Liver (tissue), 8 donors: ENCODE measurements at regions not wholly inside any gene's neighbourhood (a gene's known extent, or its start where the extent isn't known, plus 50 kb on each side); places are given as distances from the start of the nearest gene placed in this dataset.

ENCODE experiments used
- DNase-seq: peaks from one replicate; pipeline ENCODE4 v3.0.0-alpha.2; 2017; ENCODE audit warnings: low spot score
- H3K27ac ChIP-seq, 2 donors: one replicate each; pipeline ENCODE4 v1.7.0; 2013; ENCODE audit warnings: inconsistent platforms in 2 of 2, low read length in 2 of 2, control low read depth in 1 of 2, low read depth in 1 of 2, mild to moderate bottlenecking in 1 of 2
- H3K27me3 ChIP-seq, 4 donors: one replicate each; pipeline versions ENCODE4 v1.6.1 to v1.7.0; 2013; ENCODE audit warnings: low read length in 3 of 4, inconsistent platforms in 1 of 4, mild to moderate bottlenecking in 1 of 4, moderate library complexity in 1 of 4; ENCODE audit not compliant: control insufficient read depth in 4 of 4, insufficient read depth in 4 of 4
- H3K36me3 ChIP-seq, 4 donors: one replicate each; pipeline versions ENCODE4 v1.6.1 to v1.7.0; 2013; ENCODE audit warnings: low read length in 3 of 4, mild to moderate bottlenecking in 3 of 4, low read depth in 1 of 4, moderate library complexity in 1 of 4; ENCODE audit not compliant: control insufficient read depth in 4 of 4, insufficient read depth in 3 of 4
- H3K4me1 ChIP-seq, 4 donors: one replicate each; pipeline versions ENCODE4 v1.6.1 to v1.7.0; 2013; ENCODE audit warnings: low read length in 3 of 4, mild to moderate bottlenecking in 3 of 4, moderate library complexity in 1 of 4; ENCODE audit not compliant: control insufficient read depth in 4 of 4, insufficient read depth in 4 of 4
- H3K4me3 ChIP-seq, 3 donors: one replicate each; pipeline versions ENCODE4 v1.6.1 to v1.7.0; 2013; ENCODE audit warnings: low read length in 3 of 3, control low read depth in 1 of 3, low read depth in 1 of 3, mild to moderate bottlenecking in 1 of 3
- H3K9ac ChIP-seq, 2 donors: one replicate each; pipeline ENCODE4 v1.7.0; 2013; ENCODE audit warnings: low read length in 2 of 2, mild to moderate bottlenecking in 2 of 2, moderate library complexity in 2 of 2, control low read depth in 1 of 2, low read depth in 1 of 2
- H3K9me3 ChIP-seq, 4 donors: one replicate each; pipeline versions ENCODE4 v1.6.1 to v1.7.0; 2013; ENCODE audit warnings: low read length in 3 of 4; ENCODE audit not compliant: control insufficient read depth in 4 of 4
- CTCF ChIP-seq: fragments of 150-350 bp; IDR thresholded peaks from 2 replicates; pipeline ENCODE4 v1.5.1; 2017; ENCODE audit warnings: improper control_type of control experiment, low read depth, low read length; ENCODE audit not compliant: missing input control
- EGR1 ChIP-seq, 2 donors: IDR thresholded peaks; 2 replicates each; pipeline ENCODE4 v1.6.1; 2016 to 2018; ENCODE audit warnings: antibody characterized with exemption in 2 of 2, low read depth in 2 of 2
- FOXA1 ChIP-seq: IDR thresholded peaks from 2 replicates; pipeline ENCODE4 v1.6.1; 2016; ENCODE audit warnings: antibody characterized with exemption
- FOXA2 ChIP-seq: IDR thresholded peaks from 2 replicates; pipeline ENCODE4 v1.6.1; 2016; ENCODE audit warnings: antibody characterized with exemption
- GABPA ChIP-seq, 2 donors: IDR thresholded peaks in 1 of 2; conservative IDR thresholded peaks in 1 of 2; 2 replicates each; pipeline ENCODE4 v1.6.1; 2016; ENCODE audit warnings: antibody characterized with exemption in 2 of 2, mild to moderate bottlenecking in 1 of 2, moderate library complexity in 1 of 2
- HNF4G ChIP-seq: IDR thresholded peaks from 2 replicates; pipeline ENCODE4 v1.6.1; 2016; ENCODE audit warnings: antibody characterized with exemption
- JUND ChIP-seq, 2 donors: IDR thresholded peaks; 2 replicates each; pipeline ENCODE4 v1.6.1; 2016; ENCODE audit warnings: antibody characterized with exemption in 2 of 2
- NR2F2 ChIP-seq: IDR thresholded peaks from 2 replicates; pipeline ENCODE4 v1.6.1; 2016; ENCODE audit warnings: antibody characterized with exemption
- REST ChIP-seq: IDR thresholded peaks from 2 replicates; pipeline ENCODE4 v1.6.1; 2016; ENCODE audit warnings: antibody characterized with exemption, mild to moderate bottlenecking
- RXRA ChIP-seq, 2 donors: IDR thresholded peaks; 2 replicates each; pipeline ENCODE4 v1.6.1; 2017 to 2018; ENCODE audit warnings: antibody characterized with exemption in 2 of 2, mild to moderate bottlenecking in 1 of 2
- SP1 ChIP-seq: IDR thresholded peaks from 2 replicates; pipeline ENCODE4 v1.6.1; 2018; ENCODE audit warnings: antibody characterized with exemption, mild to moderate bottlenecking
- TAF1 ChIP-seq: conservative IDR thresholded peaks from 2 replicates; pipeline ENCODE4 v1.6.1; 2016; ENCODE audit warnings: antibody characterized with exemption, mild to moderate bottlenecking
- YY1 ChIP-seq: IDR thresholded peaks from 2 replicates; pipeline ENCODE4 v1.6.1; 2016; ENCODE audit warnings: antibody characterized with exemption, mild to moderate bottlenecking
- ZBTB33 ChIP-seq: IDR thresholded peaks from 2 replicates; pipeline ENCODE4 v1.6.1; 2016; ENCODE audit warnings: antibody characterized with exemption
- WGBS: extraction: QIAGEN DNeasy Blood & Tissue Kit; methylation state at CpG from one replicate; pipeline ENCODE4 v1.1.7; 2013; 5-methylcytosine and 5-hydroxymethylcytosine counted together
- TF ChIP-seq, protein P1 (sequence below): IDR thresholded peaks from 2 replicates; pipeline ENCODE4 v1.6.1; 2016; ENCODE audit warnings: antibody characterized with exemption
- donor health status: healthy.
- donor health status: healthy.
- donor health status: healthy.
- donor health status: healthy.
- donor health status: healthy.

- no peak overlapping the region for H3K9ac ChIP-seq
- H3K9me3 ChIP-seq, result no peaks in the 10 kb centered on the region
- no peaks in the 10 kb centered on the region for H3K4me1 ChIP-seq
- no peak overlapping the region for H3K4me3 ChIP-seq
- no peaks in the 10 kb centered on the region for H3K27me3 ChIP-seq
- no peak for DNase-seq
- H3K36me3 ChIP-seq, result no peaks in the 10 kb centered on the region
- H3K27ac ChIP-seq, result no peak overlapping the region
- TF ChIP-seq, protein P1, sequence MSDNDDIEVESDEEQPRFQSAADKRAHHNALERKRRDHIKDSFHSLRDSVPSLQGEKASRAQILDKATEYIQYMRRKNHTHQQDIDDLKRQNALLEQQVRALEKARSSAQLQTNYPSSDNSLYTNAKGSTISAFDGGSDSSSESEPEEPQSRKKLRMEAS, result no peak
- TF ChIP-seq YY1 (no peak), EGR1 (IDR thresholded peaks at IDR 0.05; ENCODE audit: low read depth in 2 of 2) (no peak), ZBTB33 (no peak), REST (no peak), RXRA (IDR thresholded peaks at IDR 0.05) (no peak), FOXA1 (no peak), CTCF (no peak), JUND (IDR thresholded peaks at IDR 0.05) (no peak), HNF4G (no peak), FOXA2 (no peak)
- WGBS, result 58% methylated on average over 3 of the region's 3 CpGs
Observed at GRCh38 chr18:44090453-44090852, 590.2 kb upstream of the SETBP1 start.

- Histone ChIP-seq H3K9ac (no peak overlapping the region), H3K4me1 (no peaks in the 10 kb centered on the region), H3K9me3 (no peaks in the 10 kb centered on the region), H3K27me3 (no peaks in the 10 kb centered on the region), H3K36me3 (no peaks in the 10 kb centered on the region), H3K27ac (no peak overlapping the region), H3K4me3 (no peak overlapping the region)
- no peak for DNase-seq
- TF ChIP-seq HNF4G (no peak), FOXA1 (no peak), TAF1 (no peak)
Observed at GRCh38 chr18:44093253-44093652, 587.4 kb upstream of the SETBP1 start.

- Histone ChIP-seq H3K4me3 (no peak overlapping the region), H3K27ac (no peak overlapping the region), H3K36me3 (no peaks in the 10 kb centered on the region), H3K4me1 (no peaks in the 10 kb centered on the region), H3K9me3 (no peaks in the 10 kb centered on the region), H3K27me3 (no peaks in the 10 kb centered on the region), H3K9ac (no peak overlapping the region)
- no peak for DNase-seq
- no peak for TF ChIP-seq HNF4G
- TF ChIP-seq FOXA2, result no peak
- no peak for TF ChIP-seq SP1
- TF ChIP-seq GABPA (IDR thresholded peaks at IDR 0.05 in 1 of 2, conservative IDR thresholded peaks at IDR 0.05 in 1 of 2), result no peak
- TF ChIP-seq ZBTB33, result no peak
- no peak for TF ChIP-seq NR2F2
Observed at GRCh38 chr18:44096016-44096415, 584.7 kb upstream of the SETBP1 start.
